Fibroblast of peridontal ligament (primary cell): ENCODE measurements at regions not wholly inside any gene's neighbourhood (a gene's known extent, or its start where the extent isn't known, plus 50 kb on each side); places are given as distances from the start of the nearest gene placed in this dataset.

Experiments used
- DNase-seq: peaks from one replicate; pipeline ENCODE4 v3.0.0-alpha.2; 2010; ENCODE audit errors: extremely low read depth

DNA sequence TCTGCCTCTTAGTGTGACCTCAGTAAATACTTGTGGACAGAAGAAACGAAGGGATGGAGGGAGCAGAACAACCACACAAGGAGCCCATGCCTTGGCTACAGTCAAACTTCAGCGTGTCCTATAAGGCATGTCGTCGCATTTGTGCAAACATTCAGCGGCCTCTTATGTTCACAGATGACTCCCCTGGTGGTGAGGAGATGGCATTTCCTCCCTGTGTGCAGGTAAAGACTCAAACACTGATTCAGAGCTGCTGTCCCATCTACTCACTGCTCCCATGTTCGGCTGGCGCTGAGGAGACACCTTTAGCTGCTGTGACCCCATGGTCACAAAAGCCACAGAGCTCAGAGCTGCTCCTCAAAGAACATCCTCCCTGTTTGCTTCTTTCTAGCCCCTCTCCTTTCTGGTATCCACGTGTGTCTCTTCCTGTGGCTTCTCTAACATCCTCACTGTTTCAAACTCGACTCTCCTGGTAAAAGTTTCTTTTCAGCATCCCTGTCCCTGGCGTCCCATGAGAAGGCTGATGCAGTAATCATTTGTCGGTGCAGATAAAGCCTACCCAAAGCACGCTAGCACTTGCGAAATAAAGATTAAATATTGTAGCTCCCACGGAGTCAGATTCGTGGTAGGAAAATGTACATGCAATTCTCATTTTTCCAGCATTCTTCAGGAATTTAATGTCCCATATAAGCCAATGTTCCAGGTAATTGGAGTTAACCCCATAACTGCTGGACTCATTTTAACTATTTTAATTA lies 124.9 kb upstream of the NEBL start:
- DNase-seq: no peak

GRCh38 chr10:21021231-21021630 lies 124.1 kb upstream of the NEBL start:
- DNase-seq: no peak

DNA sequence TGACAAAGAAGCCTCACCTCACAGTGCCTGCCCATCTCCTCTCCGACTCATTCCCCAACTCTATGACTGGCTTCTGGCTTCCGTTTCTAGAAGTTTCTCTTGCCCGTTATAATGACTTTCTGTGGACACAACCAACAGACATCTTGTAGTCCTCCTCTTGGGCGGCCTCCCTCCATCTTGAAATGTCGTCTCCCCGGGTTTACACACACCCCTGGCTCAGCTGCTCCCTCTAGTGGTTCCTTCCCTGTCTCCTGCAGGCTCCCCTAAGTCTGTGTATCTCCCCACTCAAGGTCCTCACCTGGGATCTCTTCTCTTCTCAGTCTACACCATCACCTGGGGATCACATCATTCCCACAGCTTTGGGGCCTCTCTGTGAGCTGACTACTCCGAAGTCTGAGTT lies 123.4 kb upstream of the NEBL start:
- DNase-seq: no peak

- DNase-seq: no peak
Observed at GRCh38 chr10:21019436-21019835, 122.3 kb upstream of the NEBL start.

DNA sequence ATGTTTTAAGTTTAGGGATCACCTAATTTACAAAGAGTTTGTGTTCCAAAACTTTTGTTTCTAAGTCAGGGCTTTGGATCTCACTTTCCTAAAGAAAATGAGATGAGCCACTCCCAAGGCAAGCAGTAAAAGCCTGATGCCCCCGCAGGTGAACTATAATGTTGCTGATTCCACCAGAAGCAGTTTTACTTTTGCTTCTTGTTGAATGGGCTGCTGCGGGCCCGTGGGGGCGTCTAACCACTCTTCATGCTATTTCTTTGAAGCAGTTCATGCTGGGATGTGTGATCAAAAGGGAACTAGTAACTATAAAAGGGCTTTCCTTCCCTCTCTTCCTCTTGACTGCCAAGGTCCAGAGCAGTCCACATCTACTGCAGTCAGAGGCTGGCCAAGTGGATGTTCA lies 118.7 kb upstream of the NEBL start:
- no peak for DNase-seq

DNA sequence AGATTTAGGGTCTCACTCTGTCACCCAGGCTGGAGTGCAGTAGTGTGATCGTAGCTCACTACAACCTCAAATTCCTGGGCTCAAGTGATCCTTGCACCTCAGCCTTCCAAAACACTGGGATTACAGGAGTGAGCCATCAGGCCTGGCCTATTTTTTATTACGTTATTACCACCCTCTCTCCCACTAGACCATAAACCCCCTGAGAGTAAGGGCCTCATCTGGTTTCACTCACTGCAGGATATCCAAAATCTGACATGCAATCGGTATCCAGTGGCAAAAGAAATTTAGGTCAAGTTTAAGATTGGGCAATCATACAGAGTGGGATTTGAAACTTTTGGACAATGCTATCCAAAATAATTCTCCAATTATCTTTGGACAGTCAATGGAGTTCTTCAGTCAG lies 117.0 kb upstream of the NEBL start:
- DNase-seq: no peak

- no peak for DNase-seq
Observed at GRCh38 chr10:21011433-21012018, 114.4 kb upstream of the NEBL start.

DNA sequence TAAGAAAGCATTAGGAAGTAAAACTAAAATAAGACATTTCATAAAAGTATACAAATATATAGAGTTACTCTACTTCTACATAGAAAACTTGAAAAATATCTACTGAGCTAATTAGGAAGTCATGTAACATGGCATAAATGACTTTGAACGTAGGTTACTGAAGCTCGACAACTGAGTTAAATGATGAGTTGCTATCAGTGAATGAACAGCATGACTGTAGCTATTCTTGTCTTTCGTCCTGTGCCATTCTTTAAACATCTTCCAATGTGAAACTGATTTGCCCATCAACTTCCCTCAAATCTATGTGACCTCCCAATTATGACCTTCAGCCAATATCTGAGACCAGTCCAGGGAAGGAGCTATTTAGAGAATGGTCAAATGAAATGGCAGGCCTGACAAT lies 113.5 kb upstream of the NEBL start:
- no peak for DNase-seq

GRCh38 chr10:21003240-21003822 lies 106.2 kb upstream of the NEBL start:
- DNase-seq: no peak

- no peak for DNase-seq
Observed at GRCh38 chr10:21002091-21002878, 105.2 kb upstream of the NEBL start.

DNA sequence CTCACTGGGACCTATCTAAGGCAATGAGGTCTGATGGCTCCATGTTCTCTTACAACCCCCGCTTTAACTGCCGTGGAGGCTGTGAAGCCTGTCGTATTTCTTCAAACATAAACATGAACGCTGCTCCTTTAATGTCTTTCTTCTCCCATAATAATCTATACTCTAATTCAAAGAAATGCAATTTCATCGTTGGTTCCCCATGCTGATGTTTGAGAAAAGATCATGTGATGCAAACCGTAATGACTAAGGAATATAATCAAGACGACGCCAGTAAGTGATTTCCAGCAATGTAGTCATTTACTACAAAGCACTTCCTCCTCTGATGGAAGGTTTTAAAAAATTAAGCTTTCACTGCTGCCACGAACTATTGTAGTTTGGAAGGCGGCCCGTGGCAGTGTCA lies 102.6 kb upstream of the NEBL start:
- no peak for DNase-seq

GRCh38 chr10:20998036-20998435 lies 100.9 kb upstream of the NEBL start:
- DNase-seq: no peak

DNA sequence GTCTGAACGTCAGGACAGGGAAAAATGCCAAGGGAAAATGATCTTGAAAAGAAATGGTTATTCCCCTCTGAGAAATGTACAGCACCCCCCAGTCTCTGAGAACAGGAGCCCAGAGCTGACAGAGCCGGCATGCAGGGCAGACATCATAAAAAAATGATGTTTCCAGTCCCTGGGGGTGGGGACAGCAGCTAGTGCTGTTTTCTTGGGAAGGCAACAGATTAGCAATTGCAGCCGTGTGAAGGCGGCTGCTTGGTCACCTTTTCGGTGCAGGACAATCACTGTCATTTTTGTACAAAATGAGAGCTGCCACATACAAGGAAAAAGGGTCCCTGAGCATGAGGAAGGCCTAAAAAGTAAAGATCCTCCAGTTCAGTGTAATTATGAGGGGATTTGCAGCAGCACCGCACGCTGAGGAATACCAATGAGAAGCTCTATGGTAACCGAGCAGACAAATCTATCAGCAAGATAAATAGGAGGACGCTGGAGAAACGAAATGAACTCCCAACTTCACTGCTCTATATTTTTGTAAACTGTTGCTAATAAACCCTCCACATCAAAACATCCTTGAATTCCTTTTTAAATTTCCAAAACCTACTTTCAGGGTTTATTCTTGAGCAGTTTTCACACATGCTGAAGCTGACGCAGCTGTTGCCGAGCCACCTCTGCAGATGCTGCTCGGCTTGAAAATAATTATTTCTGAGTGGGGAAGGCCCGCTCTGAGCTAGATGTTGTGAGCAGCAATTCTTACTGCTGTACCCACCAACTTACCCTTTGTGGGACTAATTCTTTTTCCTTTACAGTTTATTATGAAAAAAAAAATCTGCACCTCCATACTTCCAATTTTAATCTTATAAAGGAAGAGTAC lies 98.2 kb upstream of the NEBL start:
- DNase-seq: no peak

DNA sequence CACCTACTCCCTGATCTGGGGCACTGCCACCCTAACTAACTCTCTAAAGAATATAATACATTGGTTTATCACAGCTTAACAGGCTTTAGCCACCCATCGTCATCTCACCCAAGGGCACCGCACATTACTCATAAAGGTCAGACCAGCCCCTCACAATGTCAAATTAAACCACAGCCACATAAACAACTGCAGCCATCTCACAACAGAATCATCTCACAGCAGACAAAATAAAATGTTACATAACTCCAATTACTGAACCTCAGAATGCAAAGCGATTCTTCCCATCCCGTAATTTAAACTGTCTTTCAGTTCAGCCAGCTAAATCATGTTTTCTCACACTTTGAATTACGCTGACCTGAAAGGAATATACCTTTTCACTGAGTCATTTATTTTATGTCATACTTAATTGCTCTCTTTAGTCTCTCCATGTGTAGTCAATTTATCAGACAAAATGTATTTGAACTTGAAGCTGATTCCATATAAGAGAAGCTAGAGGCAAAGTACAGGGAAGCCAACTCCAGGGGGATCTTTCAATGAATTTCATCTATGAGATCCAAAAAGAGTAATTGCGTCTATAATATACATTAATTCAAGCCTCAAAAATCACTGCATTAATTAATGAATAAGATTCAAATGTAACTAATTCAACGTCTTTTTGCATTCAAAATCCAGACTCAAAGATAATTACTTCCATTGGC lies 96.9 kb upstream of the NEBL start:
- no peak for DNase-seq

DNA sequence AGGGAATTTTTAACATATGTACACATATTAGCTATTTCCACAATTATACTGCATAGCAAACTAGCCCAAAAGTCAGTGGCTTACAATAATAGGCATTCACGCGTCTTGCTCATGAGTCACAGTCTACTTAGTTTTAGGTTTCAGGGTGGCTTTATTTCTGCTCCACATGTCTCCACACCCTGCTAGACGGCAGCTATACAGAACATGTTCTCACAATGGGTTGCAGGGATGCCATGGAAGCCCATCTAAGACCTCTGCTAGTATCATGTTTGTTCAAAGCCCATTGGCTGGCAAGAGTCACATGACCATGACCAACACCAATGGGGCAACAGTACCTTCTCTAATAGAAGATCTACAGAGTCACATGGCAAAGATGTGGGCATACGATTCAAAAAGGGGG lies 96.3 kb upstream of the NEBL start:
- DNase-seq: peak; percentile 6

DNA sequence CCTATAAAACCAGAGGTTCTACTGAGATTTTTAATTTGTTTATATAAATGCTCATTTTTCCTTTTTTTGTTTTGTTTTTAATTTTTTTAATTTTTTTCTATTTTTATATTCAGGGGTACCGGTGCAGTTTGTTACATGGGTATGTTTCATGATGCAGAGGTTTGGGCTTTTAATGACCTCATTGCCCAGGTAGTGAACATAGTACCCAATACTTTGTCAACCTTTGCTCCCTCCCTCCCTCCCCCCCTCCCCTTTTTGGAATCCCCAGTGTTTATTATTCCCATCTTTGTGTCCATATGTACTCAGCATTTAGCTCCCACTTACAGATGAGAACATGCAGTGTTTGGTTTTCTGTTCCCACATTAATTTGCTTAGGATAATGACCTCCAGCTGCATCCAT lies 94.4 kb upstream of the NEBL start:
- DNase-seq: no peak

- no peak for DNase-seq
Observed at GRCh38 chr10:20990604-20991003, 93.5 kb upstream of the NEBL start.

- DNase-seq: no peak
Observed at GRCh38 chr10:20988357-20988983, 91.4 kb upstream of the NEBL start.

DNA sequence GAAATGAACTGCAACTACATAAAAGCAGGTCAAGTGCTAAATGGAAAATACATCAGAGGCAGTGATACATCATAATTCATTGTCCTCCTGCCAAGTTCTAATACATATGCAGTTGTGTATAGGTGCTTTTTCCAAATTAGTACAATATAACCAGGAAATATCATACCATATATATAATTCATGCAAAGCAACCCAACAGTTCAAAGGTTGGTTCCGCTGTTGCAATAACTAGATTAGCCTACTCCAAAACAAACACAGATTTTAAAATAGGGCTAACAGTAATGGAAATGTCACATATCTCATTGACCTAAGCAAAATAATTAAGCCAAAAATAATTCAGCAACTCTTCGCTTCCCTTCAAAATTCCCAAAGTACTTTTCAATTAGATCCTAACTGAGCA lies 88.9 kb upstream of the NEBL start:
- no peak for DNase-seq

- no peak for DNase-seq
Observed at GRCh38 chr10:20984662-20985061, 87.6 kb upstream of the NEBL start.
